SH-SY5Y (cell line): ENCODE measurements at regions not wholly inside any gene's neighbourhood (a gene's known extent, or its start where the extent isn't known, plus 50 kb on each side); places are given as distances from the start of the nearest gene placed in this dataset.

Source experiments
- GATA2 ChIP-seq: IDR thresholded peaks from 2 replicates; pipeline ENCODE4 v1.6.1; 2011; ENCODE audit warnings: mild to moderate bottlenecking, low read depth, low read length
- GATA3 ChIP-seq: IDR thresholded peaks from 2 replicates; pipeline ENCODE4 v1.6.1; 2011; ENCODE audit warnings: low read depth, mild to moderate bottlenecking, low read length, moderate library complexity

DNA sequence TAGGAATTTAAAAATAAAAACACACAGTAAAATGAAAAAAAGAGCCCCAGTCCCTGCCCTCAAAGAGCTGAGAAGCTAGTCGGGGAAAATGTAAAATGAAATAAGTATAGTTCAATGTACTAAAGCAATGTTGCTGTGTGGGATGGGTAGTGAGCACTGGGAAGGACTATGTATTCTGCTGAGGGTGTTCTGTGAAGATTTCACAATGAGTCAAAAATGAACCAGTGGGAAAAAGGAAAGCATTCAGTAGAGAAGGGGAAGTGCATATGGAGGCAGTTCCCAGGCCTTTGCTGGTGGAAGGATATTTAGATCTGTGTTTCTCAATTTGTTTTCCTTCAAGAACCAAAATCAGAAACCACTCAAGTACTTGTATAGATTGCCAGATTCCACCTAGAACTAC, 1094.7 kb upstream of the KLHL29 start:
- TF ChIP-seq GATA2: no peak
- no peak for TF ChIP-seq GATA3
